NCI-H1048 (cell line): ENCODE measurements at regions not wholly inside any gene's neighbourhood (a gene's known extent, or its start where the extent isn't known, plus 50 kb on each side); places are given as distances from the start of the nearest gene placed in this dataset.

Experiments
- DNase-seq: peaks from one replicate; lab custom pipeline; 2025; lab: John Stamatoyannopoulos, UW

DNA sequence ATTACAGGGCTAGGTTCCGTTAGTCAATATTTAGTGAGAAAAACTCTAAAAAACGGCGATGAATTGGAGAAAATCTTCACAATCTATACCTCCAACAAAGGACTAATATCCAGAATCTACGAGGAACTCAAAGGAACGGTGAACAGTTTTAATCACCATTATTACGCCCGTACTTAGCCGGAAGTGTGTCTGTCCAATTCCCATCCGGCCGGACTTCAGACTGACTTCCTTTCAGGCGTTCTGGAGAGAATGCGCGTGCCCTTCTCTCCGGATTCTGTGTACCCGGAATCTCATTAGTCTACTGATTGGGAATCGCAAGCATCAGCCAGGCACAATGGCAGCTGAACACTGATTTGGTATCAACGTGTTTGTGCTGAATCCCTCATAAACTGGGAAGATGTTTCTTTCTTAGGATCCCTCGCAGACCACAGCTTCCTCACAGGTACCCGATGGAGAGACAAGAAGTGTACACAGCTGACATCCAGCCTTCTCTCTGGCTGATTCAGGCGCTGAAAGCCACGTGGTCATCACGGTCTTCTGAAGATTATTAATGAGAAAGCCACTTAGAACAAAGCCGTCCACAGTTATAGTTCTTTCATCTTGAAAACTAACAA is 239.9 kb downstream of the ZNF516 start:
- no peak for DNase-seq

DNA sequence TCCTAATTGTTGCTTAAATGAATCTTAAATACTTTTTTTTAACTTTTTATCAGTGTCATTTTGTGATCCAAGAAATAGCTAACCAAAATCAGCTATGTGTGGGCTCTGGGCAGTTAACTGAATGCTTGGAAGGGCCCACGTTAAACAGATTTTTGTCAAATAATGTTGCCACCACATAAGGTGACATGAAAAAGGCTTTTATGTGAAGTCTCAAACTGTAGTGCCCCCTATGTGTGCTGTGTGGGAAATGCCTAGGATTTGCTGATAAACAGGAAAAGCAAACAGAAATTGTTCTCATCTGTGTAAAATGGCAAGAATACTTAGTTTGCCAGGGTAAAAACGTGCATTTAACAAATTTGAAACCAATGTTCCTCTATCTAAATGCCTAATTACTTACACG is 242.2 kb downstream of the ZNF516 start:
- no peak for DNase-seq

DNA sequence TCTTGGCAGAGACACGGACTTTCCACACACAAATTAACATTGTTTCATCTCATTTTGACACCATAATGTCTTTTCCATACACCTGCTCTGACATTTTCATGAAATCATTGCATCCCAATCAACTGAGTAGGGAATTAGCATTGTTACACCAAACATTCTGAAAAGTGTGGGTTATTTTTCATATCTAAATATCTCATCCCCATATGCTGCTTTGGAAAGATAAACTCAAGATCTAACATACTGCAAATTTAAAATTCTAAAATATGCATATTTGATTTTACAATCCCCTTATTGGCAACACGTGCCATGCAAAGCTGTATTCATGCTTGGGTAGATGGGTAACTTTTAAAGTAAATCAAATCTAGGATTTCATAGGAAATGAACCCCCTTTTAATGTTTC is 242.9 kb downstream of the ZNF516 start:
- DNase-seq: no peak

DNA sequence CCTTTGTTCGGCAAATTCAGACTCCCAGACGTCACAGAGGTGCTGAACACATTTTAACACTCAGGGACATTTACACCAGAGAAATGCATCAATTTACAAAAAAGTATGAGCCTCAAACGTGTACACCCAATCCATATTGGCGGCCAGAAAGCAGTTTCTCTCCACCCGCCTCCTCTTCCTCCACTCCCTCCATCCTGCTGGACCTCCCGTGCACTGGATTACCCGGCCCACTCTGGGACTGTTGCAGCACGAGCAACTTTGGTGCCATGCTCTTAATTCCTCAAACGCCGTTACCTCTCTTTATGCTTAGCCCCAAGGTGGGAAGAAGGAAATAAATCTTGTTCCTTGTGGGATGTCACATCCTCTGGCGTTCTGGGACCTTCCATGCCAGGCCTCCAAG is 243.4 kb downstream of the ZNF516 start:
- no peak for DNase-seq

DNA sequence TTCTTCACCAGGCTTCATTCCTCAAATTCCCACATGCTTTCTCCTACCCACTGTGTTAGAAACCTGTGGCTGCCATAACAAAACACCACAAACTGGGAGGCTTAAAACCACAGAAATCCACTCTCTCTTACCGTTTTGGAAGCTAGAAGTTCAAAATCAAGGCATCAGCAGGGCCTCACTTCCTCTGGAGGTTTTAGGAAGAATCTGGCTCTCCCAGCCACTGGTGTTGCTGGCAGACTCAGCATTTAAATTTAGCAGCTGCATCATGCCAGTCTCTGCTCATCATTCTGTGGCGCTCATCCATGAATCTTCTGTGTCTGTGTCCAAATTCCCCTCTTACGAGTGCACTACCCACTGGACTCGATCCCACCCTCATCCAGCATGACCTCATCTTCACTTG is 248.5 kb downstream of the ZNF516 start:
- DNase-seq: no peak

DNA sequence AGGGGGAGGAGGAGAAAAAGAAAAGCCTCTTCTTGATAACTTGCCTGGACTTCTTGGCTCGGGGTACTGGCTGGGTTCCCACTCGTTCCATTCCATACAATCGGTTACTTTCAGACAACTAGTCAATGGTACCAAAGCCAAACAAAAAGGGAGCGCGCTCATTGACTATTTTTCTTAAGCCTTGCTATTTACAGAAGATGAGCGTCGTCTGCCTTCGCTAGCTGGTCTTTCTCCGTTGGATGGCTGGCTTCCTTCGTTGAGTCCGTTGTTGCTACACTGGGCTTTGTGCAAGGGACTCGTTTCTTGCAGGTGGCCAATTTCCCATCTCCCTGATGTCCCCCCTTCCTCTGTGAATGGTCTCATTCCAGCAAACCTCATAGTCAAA is 260.4 kb downstream of the ZNF516 start:
- DNase-seq: no peak

DNA sequence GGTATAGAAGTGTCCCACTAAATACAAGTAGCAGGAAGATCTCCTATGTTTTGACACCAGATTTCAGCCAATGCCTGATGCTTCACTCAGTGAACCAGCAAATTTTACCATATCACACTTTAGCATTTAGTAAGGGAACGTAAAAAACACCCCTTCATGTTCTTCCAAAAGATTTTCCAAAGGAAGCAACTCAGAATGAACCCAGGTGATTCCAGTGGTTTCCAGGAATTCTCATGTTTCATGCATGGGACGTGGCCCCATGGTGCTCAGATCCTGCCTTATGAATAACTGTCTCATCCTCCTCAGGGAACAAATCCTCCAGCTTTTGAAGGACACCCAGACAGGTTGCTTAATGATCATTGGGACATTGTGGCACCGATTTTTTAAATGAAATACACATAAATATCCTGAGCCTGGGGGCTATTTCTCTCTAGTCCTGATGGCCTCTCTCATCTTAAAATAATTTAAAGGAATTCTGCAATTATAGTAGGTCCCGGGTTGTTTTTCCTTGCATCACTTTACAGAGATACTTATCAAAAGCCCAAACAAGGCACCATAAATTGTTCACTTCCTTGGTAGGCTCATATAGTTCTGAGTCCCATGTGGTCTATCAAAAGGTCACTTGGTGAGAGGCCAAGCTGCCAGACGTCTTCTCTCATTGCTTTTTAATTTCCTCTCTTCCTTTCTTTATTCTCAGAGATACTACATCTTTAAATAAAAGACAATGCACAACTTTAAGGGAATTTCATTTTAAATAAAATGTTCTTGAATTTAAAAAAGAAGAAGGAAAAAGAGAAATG is 261.0 kb downstream of the ZNF516 start:
- no peak for DNase-seq

DNA sequence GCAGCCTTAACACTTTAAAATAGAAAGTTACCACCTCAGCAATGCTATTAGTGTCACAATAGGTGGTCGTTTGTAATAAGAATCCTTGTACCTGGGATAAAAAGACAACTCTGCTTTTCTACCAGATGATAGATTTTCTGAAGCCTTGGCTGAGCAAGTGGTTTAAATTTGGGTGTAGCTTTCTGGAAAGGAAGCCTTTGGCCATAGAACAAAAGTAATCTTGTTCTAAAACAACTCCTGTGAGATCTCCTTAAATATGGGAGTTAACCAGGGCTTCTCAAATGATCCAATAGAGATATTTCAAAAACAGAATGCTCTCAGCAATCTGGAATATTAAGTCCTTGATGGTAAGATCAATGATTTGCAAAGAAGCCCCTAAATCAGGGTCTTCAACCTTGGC is 261.6 kb downstream of the ZNF516 start:
- DNase-seq: no peak

DNA sequence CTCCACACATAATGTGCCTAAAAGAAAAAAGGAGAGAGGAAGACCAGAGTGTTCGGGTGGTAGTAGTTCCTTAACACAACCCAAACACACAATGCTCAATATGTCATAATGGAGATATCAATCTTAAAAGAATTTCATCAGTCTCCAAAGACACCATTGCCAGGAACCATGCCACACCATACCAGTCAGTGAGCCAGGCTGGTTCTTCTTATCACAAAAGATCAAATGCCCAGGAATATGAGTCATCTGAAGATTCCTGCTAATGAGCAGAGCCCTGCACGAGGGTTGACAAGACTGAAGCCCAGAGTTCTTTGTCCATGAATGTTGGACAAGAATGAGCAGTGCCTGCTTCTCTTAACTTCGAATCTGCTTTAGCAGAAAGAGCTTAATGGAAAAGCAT is 262.3 kb downstream of the ZNF516 start:
- DNase-seq: no peak

DNA sequence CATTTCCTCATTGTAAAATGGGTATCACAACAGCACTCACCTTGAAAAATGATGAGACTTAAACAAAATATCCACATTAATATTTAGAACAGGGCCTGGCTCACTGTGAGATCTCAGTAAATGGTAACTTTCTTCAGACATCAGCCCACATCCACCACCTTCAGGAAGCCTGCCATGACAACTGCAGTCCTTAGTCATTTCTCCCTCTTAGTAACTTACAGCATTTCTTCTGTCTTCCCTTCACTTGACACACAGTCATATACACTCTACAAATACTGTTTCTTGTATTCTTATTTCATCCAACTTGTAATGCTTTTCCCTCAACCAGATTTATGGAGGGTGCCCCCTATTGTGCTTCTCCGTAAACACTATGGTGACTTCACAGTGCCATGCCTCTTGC is 263.0 kb downstream of the ZNF516 start:
- DNase-seq: no peak

DNA sequence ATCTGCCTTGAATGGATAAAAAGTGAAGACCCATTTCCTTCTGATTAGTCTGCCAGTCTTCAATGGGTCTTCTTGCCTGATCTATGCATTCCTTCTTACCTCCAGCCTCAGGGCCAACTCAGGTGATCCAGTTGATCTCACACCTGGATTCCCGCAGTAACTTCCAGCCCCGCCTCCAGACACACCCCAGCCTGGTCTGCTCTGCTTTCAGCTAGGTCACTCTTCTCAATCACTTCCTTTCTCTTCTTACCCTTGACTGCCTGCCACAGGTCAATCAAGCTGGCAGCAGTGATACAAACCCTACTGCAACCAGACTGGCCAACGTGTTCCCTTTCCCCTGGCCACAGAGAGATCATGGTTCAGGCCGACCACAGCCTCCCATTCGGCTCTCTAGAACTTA is 263.6 kb downstream of the ZNF516 start:
- DNase-seq: no peak

DNA sequence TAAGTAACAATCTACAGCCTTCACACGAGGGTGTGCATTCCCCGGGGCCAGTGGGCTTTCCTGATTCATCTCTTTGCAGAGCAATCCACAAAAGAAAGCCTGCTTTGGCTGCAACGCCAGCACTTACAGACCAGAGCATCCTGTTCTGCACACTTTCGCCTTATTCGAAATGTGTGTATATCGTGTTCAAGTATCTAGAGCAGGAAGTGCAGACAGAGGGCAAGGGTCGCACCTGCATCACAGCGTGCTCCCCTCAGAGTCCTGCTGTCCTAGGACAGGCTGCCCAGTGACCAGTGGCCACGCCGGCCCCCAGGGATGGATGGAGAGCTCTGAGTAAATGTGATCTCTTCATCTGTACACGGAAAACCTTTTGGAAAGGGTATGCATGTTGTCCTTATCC is 264.3 kb downstream of the ZNF516 start:
- DNase-seq: no peak

DNA sequence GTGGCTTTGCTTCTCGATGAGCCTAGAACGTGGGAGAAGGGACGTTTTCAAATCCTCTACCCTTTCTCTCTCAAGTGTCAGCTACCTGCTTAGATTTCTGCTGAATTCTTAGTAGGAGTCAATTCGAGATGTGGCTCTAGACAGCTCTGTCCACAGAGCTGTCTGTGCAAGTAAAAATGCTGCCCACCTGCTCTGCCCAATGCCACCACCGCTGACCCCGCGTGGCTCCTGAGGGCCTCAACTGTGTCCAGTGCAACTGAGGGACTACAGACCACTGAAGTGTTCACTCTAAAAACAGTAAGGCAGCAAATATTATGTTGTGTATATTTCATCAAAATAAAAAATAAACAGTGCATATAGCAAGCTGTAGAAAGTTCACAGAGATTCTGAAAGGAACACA is 266.3 kb downstream of the ZNF516 start:
- no peak for DNase-seq

DNA sequence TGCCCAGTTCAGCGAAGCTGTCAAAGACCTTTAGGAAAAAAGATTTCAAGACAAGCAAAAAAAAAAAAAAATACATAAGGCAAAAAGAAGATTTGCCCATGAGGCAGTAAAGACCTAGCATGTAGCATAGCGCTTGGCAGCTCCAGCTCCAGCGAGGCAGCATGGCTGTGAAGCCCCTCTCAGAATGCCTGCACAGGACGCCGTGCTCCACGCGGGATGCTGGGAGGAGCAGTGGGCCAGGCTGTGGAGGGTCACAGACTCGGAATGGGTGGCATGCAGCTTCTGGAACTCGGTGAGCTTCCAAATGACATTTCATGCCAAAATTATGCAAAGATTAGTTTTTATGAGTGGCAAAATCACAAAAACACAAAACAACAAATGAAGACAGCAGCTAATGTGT is 267.3 kb downstream of the ZNF516 start:
- DNase-seq: no peak

DNA sequence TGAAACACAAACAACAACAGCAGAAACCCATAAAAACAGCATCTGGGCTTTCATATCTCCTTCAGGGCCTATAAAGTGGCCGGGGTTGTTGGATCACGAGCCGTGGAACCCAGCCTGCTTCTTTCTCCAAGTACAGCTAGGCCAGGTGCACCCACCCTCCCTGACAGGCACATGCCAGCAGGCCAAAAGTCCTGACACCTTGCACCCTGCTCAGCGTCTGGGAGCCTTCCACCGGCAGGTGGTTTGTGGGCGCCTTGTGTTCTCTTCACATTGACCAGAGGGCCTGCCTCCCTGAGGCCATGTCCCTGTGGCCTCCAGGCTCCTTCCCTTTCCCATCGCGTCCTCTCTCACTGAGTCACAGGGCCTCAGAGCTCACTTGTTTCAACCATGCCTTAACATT is 271.6 kb downstream of the ZNF516 start:
- no peak for DNase-seq

DNA sequence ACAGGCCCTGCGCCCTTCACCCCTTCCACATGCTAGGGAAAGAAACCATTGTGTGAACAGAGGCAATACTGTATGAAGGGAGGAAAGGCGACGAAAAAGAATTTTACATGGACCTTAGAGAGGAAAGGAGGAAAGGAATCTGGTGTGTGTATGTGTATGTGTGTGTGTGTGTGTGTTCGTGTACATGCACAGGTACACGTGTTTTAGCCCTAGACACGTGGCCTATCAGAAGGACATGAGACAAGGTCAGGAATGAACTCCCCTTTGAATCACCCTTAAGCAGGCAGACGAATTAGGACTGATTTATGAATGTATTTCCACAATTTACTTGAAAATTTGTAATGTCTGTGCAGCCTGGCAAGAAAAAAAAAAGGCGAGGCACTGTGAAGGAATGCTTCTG is 276.0 kb downstream of the ZNF516 start:
- no peak for DNase-seq

DNA sequence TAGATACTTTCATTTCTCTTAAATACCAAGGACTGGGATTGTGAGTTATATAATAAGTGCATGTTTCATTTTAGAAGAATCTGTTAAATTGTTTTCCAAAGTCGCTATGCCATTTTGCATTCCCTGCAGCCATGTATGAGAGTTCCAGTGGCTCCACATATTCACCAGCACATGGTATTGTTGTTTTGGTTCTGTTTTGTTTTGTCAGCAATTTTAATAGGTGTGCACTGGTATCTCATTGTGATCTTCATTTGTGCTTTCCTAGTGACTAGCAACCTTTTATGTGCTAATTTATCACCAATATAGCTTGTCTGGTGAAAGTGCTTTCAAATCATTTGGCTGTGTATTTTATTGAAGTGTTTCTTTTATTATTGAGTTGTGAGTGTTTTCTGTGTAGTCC is 278.9 kb downstream of the ZNF516 start:
- DNase-seq: no peak

DNA sequence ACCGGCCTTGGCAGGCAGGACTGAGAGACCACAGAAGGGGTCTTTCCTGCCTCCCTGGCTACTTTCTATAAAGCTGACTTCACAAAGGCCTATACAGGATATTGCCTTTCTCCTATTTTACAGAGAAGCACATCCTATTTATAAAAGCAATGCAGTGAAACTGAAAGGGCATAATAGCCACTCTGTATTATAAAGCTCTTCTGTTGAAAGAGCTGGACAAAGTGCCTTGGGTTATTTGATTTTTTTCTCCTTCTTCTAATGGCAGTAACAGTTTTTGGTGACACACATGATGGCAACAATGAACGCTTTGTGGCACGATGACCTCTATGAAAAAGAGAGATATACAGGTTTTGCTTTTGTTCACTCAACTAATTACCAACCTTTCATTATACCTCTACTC is 281.1 kb downstream of the ZNF516 start:
- DNase-seq: no peak

DNA sequence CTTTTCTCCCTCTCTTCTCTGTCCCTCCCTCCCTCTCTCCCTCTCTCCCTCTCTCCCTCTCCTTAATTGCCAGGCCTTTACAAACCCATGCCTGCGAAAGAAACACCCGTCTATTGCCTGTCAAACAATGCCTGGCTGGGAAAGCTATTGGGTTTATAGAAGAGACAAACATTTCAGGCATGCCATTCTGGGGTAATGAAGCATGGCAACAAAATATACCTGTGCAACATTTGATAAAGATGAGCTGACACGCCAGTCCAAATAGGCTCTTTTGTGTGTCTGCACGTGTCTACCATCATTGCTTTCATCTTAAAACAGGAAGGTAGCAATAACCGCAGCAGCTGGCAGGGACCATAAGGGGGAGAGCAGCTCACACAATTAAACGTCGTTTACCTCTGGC is 282.1 kb downstream of the ZNF516 start:
- no peak for DNase-seq

DNA sequence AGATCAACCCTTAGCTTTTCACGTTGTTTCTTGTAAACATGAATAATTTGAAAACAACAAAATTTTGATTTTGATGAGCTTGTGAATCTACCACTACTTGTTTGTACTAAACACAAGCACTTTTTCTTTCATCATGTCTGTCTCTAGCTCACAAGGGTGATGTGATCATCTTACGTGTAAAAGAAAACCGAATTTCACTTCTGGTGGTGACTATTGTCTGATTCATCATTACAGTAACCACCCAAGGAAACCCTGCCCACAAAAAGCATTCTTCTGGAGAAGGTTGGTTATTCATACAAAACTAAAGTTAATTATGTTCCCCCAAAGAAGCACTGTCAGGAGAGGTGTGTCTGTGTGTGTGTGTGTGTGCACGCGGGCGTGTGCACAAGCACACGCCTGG is 285.4 kb downstream of the ZNF516 start:
- DNase-seq: no peak

DNA sequence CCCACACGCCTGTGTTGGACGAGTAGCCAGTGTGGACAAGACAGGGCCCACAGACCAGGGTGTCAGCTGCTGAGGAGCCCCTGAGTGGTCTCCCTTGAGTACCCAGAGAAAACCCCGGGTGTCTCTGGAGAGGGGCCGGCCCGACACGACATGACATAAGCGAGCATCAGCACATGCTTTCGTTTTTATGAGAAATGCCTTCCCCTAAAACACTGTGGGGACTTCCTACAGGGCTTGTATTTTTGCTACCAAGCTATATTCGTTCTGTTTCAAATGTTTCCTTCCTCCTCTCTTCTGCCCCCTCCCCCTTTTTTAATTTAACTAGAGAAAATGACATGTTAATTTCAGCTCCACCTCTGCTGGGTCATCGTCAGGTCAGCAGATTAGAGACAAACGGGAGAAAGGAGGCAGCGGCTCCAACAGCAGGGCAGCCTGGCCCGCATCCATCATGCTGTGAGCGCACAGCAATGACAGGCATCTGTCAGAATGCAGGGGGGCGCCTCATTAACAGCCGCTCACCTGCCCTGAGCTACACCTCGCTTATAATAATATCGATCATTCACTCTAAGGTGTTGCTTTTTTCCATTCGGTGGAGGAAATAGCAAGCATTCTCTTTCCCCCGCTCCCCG is 286.2 kb downstream of the ZNF516 start:
- no peak for DNase-seq

DNA sequence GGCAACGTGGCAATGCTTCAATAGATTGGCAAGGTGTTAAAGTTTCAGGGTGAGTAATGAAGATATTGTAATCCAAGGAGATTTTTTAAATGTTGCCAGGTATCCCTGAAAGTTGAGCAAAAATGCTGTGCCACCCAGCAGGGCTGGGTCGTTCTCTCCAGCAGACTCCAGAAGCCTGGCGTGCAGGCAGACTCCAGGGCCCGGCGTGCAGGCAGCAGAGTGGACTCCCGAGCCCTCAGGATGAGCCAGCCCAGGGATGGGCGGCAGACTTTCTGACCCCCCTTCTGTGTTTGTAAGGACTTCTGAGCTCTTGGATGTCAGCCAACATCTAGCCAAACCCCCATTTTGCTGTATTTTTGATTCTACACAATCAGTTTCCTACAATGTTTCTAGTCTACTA is 289.1 kb downstream of the ZNF516 start:
- no peak for DNase-seq

DNA sequence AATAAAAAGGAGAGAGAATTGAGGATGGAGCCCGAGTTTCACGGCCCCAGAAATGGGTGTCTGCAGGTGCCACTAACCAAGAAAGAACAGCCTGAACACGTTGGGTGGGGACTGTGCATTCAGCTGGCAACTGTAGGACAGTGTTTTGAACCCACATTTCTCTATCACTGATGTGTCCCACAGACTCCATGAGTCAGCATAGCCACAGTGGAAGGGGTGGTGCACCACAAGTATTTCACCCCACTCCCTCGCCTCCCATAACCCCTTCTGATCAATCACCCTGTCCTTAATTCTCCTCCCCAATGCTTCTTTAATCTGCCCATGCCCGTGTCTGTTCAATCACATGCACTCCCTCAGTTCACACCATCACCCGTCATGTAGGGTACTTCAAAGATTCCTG is 291.5 kb downstream of the ZNF516 start:
- no peak for DNase-seq

DNA sequence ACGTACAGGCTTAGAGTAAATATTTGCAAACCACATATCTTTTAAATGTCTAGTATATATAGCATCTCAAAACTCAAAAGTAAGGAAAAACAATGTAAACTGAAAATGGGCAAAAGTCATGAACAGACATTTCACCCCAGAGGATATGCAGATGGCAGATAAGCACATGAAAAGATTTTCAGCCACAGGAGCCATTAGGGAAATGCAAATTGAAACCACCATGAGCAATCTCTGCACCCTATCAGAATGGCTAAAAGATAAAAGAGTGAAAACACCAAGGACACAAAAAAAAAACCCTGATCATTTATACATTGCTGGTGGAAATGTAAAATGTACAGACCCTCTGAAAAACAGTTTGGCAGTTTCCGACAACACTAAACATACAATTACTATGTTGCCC is 292.7 kb downstream of the ZNF516 start:
- DNase-seq: no peak
